Fibroblast of the conjunctiva (primary cell): ENCODE measurements at regions not wholly inside any gene's neighbourhood (a gene's known extent, or its start where the extent isn't known, plus 50 kb on each side); places are given as distances from the start of the nearest gene placed in this dataset.
"Not testable (repeated sequence)": the region's sequence is repeated elsewhere in the genome, so short reads cannot be mapped to it uniquely, and the experiment has no call there.

Experiments
- DNase-seq: peaks from one replicate; pipeline ENCODE4 v3.0.0-alpha.2; 2010; ENCODE audit warnings: low read depth

DNA sequence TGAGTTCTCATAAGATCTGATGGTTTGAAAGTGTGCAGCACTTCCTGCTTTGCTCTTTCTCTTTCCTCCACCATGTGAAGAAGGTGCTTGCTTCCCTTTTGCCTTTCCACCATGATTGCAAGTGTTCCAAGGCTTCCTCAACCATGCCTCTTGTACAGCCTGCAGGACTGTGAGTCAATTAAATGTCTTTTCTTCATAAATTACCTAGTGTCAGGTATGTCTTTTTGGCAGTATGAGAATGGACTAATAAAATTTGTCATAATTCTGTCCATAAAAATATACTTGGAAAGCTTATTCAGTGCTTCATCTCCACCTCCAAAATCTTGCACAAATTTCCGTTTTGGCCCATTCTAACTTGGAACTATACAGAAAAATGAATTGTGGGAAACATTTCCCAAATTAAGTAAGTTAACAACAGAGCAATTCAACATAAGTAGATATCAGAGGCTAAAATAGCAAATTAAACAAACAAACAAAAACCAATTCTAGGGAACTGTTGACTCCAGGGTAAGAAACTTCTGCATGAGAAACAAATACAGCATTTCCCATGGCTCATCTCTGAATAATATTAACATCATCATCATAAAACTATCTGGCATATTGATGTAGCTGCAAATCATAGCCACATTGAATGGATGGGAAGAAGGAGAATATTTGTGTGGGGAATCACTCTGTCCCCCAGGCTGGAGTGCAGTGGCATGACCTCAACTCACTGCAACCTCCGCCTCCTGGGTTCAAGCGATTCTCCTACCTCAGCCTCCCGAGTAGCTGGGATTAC lies 459.5 kb upstream of the FAR2 start:
- DNase-seq = no peak

DNA sequence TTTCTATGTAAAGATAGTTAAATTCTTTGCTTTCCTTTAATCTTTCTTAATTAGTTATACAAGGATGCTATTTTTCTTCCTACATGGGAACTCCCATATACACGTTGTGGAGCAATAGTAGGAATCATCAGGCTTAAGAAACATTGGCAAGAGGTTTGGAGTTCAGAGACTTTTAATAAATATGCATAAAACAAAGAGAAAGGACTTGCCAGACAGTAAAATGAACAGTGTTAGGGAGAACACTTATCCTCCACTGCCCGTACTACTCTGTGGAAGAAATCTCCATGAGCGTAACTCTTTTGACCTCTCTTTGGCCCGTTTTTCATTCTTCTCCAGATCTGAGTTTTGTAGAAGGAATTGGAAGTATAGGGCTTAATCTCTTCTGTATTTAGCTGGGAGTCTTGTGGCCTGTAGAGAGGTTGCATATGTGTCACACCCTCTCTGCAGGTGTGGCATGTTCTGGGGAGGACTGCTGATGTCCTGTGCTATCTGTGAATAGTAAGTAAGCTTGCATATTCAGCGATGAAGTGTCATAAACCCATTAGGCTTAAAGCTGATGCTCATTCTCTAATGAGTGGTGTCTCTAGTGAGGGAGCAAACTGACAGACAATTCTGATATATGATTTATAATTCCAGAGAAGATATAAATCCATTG lies 455.4 kb upstream of the FAR2 start:
- no peak for DNase-seq

DNA sequence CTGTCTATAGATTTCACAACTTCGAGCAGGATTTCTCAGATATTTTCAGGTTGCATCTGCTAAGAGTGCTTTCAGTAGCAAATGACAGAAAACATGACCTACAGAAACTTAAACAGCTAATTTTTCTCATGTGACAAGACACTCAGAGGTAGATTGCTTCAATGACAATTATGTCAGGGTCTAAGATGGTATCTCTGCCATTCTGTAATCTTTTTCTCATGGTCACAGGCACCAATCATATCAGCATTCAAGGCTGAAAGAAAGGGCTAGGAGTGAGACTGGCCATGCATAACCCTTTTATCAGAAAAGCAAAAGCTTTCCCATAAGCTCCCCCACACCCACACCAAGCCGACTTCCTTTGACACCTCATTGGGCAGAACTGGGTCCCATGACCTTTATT lies 450.5 kb upstream of the FAR2 start:
- no peak for DNase-seq

DNA sequence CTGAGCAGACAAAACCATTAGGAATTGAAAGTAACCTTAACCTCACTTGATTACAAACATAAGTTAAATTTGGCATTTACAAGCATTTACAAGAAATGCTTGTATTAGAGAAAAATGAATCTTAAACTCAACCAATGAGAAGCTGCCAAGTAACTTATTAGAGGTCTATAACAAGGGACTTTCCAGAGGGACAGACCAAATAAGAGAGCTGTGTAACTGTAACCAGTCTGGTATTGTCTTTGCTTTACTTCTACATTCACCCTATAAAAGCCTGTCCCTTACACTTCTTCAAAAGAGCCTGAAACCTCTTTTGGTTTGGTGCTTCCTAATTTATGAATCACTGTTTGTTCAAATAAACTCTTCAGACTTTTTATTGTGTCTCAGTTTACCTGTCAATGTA lies 450.0 kb upstream of the FAR2 start:
- DNase-seq = no peak

DNA sequence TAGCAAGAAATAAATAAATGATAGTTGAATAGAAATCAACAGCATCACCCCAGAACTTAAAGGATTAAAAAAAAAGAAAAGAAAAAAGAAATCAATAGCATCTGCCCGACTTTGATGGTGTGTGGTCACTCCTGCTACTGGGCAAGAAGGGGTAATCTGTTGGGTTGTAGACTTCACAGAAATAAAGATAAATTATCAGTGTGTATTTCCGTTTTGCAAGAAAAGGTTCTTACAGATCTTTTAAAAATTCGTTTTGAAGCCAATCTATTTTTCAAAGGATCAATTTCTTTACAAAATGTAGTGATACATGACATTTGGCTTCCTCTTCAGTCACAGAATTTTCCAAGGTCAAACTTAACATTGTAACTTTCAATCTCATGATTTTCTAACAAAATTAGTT lies 448.9 kb upstream of the FAR2 start:
- DNase-seq = no peak

DNA sequence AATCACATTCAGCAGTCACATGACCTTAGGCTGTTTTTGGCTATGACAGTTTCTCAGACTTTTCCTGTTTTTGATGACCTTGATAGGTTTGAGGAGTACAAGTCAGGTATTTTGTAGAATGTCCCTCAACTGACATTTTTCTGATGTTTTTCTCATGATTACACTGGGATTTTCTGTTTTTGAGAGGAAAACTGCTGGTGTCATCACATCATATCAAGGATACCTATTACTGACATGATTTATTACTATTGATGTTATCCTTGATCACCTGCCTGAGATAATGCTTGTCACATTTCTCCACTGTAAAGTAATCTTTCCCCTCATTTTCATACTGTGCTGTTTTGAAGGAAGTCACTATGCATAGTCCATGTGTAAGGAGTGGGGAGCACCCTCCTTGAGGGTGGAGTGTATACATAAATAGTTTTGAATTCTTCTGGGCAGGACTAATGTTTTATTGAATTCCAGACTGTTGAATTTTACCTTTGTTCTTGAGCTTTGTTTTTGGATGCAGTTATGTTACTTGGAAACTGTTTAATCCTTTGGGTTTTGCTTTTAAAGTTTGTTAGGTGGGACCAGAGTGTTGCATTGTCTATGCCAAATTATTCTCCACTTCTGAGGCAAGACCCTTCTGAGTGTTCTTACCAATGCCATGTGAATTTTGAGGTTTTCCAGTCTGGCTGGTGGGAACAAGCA lies 444.5 kb upstream of the FAR2 start:
- no peak for DNase-seq

DNA sequence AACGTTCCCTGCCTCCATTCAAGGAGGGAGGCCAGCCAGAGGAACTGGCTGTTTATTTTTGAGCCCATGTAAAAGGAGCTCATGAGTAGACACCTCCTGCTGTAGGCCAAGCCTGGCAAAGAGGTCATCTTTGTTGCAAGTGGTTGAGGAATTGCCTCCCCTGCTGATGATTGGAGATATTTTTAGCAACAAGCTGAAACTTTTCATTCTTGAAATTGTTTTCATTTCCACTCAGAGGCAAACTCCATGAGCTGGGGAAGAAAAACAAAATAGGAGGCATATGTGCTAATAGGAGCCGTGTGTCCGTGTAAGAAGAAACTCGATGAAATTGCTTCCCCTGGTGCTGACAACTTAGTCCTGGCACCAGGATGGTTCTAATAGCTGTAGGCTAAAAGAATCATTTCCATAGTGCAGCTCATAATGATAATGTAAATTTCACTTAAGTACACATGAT lies 440.1 kb upstream of the FAR2 start:
- peak; percentile 90 for DNase-seq

DNA sequence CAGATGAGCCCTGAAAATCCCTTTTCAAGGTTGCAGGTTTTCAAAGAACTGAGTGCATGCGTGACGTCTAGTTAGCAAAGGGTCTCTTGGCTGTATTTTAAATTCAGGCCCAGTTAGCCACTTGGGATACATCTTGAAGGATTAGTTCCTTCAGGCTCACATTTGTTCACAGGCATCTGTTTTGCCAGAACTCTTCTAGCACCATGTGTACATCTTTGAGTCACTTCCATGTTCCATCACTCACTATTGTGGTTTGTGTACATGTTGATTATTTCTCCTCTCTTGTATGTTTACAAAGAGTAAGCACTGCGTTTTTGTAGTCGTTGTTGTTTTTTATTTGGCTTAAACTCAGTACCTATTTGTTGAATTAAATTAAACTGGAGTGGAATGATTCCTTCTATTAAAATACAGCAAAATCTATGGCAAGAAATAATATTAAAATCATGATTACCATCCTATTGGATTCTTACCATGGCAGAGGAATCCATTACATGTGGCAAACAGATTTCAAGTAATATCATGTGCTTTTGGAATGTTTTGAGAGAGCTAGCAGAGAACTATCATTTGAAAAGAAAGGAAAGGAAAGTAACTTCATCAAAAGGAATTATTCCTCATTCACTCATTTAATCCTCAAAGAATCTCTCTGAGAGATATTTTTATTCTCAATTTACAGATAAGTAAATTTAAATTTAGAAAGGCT lies 438.9 kb upstream of the FAR2 start:
- no peak for DNase-seq

DNA sequence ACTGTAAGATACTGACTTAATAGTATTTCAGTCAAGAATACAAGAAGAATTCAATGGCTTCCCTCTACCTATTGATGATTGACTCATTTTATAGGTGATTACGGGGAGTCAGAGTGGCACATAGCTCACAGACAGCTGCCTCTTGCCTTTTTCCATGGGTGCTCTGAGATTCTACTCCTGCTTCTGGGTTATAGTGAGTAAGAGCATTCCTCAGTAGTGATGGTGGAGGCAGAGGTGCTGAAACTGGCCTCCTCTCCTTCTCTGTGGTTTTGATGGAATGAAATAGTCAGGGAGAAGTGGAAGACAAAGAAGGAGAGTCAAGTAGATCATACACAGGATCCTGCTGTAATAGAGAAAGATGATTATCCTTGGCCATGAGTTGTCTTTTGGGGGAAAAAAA lies 438.2 kb upstream of the FAR2 start:
- DNase-seq = peak; percentile 42

DNA sequence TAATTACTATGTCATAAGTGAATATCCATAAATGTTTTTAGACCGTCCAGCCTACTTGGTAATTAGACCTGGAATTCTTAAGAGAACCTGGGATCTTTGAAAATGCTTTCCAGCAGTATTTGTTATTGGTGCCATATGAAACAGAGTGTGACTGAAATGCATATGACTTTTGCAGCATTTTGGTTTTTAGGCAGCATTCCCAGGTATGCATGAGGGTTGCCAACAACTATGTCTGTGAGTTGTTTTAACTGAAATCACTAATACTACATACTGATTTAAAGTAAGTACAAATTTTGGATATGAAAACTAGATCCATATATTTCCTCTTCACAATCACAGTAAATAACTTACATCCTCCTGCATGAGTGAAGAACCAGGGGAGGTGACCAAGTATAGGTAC lies 437.7 kb upstream of the FAR2 start:
- no peak for DNase-seq

DNA sequence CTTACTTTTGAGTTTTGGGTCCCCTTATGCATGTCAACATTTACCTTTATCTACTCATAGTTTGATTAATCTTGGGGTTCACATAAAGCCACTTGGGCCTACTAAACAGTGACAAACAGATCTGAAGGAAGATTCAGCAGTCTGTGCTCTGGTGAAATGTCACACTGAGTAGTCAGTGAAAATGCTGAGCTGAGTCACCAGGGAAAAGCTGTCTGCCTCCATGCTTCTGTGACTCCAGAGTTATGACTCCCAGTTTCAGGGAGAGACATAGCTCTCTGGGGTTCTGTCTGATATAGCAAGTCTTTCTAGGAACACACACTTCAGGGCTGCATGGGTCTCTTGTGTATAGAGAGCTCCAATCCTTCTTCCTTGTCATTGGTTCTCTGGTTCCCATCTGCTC lies 406.3 kb upstream of the FAR2 start:
- DNase-seq = no peak

DNA sequence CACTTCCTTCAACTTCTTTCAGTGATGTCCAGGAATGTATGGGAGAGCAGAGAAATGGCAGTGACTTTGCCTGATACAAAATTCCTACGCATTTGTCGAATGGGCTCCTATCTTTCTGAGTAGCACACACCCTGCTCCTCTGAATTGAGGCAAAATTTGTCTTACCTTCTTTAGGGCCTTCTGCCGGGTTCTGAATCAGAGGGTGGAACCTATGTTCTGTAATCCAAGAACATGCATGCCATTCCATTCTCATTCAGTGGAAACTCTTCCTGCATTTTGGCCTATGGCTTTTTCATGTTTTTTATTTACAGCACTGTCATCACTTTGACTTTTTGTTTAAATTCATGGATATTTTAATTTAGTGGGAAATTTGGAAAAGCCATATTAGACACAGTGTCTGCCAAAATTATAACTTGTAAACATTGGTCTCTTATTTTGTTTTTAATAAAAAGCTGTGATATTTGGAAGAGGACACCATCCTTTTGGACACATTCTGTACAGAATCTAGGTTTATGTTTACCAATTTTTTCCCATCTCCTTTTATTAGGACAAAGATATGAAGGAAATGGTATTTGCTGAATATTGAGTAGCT lies 402.2 kb upstream of the FAR2 start:
- DNase-seq = no peak

DNA sequence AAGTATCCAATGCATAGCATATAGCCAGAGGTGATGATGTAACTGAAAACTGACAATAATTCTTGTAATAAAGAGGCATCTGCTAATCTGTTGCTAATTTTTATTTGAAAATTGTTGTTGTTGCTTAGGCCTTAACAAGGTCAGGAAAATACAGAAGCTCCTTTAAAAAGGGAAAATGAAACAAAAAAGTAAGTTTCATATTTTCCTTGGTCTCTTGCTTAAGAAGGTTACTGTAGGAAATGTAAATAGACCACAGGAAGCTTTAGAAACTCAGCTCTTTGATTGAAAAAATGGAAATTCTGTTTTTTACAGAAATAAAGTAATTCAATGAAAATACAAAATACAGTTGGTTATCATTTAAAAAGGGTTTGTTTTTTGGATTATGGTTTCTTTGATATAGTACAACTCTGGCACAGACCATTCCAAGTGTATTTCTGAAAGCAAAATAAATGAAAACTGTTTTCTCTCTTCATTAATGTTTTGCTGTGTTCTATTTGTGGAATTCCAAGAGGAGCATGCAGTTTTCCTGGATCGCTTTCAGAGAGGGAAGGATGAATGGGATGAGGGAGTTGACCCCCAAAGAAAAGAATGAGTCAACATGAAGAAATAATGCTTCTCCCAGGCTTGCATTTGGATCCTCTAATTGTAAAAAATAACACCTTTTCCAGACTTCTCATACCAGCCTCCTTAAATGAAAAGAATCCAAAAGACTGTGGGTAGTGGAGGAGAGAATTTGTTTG lies 398.0 kb upstream of the FAR2 start:
- no peak for DNase-seq

DNA sequence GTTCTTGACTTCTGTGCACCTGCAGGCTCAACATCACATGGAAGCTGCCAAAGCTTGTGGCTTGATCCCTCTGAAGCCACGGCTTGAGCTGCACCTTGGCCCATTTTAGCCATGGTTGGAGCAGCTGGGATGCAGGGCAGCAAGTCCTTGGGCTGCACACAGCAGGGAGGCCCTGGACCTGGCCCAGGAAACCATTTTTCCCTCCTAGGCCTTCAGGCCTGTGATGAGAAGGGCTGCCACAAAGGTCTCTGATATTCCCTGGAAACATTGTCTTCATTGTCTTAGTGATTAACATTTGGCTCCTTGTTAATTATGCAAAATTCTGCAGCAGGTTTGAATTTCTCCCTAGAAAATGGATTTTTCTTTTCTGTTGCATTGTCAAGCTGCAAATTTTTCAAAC lies 394.1 kb upstream of the FAR2 start:
- DNase-seq = no peak

DNA sequence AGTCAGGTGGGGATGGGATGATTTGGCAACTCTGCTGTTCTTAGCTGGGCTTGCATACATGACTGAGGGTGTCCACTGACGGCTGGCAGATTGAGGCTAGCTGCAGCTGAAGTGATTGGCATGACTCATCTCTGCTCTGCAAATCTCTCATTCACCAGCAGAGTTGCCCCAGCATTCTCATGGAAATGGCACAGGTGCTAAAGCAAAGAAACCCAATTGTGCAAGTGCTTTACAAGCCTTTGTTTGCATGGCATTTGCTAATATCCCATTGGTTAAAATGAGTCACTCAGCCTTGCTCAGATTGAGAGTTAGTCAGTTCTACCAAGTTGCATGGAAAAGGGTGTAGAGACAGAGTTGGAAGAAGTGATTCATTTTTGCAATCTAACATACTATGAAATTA lies 389.7 kb upstream of the FAR2 start:
- DNase-seq = no peak

DNA sequence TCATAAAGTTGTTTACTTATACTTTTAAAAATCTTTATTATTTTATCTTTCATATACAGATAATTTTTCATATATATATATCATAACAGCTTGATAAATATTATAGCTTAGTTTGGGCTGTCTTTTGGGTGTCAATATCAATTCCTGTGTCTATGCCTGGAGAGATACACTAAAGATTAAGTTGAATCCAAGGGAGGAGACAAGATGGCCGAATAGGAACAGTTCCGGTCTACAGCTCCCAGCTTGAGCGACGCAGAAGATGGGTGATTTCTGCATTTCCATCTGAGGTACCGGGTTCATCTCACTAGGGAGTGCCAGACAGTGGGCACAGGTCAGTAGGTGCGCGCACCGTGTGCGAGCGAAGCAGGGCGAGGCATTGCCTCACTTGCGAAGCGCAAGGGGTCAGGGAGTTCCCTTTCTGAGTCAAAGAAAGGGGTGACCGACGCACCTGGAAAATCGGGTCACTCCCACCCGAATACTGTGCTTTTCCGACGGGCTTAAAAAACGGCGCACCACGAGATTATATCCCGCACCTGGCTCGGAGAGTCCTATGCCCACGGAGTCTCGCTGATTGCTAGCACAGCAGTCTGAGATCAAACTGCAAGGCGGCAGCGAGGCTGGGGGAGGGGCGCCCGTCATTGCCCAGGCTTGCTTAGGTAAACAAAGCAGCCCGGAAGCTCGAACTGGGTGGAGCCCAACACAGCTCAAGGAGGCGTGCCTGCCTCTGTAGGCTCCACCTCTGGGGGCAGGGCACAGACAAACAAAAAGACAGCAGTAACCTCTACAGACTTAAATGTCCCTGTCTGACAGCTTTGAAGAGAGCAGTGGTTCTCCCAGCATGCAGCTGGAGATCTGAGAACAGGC lies 388.8 kb upstream of the FAR2 start:
- not testable (repeated sequence) for DNase-seq

DNA sequence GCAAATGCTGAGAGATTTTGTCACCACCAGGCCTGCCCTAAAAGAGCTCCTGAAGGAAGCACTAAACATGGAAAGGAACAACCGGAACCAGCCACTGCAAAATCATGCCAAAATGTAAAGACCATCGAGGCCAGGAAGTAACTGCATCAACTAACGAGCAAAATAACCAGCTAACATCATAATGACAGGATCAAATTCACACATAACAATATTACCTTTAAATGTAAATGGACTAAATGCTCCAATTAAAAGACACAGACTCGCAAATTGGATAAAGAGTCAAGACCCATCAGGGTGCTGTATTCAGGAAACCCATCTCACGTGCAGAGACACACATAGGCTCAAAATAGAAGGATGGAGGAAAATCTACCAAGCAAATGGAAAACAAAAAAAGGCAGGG lies 387.2 kb upstream of the FAR2 start:
- not testable (repeated sequence) for DNase-seq

DNA sequence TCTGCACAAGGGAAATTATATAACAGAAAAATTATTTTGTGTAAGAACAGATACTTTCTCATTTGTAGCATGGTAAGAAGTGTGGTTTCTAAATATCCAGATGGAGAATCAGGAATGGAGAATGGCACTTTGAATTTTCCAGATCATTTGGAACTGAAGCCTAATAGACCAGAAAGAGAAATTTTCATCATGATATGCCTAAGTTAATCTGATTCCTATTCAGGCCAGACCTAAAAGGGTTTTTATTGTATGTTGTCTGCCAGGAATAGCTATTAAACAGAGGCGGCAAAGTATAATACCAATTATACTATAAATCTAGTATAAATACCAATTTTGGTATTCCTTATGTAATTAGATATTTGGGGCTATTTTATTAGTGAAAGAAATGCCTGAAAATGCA lies 382.7 kb upstream of the FAR2 start:
- DNase-seq = no peak

DNA sequence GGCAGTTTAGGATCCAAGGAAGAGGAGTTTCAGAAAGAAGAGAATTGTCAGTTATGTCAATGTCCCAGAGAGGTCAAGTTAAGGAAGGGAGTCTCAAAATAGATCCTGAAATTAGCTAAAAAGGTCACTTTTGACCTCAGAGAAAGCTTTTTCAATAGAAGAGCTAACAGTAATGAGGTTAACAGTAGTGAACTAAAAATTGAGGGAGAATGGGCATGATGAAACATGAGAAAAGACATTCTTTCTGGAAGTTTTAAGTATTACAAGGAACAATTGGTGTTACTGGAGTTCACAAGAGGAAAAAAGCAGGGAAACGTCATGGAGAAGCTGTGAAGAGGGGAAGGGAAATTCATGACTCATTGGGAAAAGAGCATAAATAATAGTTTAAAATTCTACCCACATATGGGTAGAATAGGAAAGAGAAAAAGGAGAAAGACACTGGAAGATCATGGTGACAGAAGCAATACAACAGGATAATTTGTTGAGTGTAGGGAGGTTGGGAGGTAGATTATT lies 381.2 kb upstream of the FAR2 start:
- no peak for DNase-seq

DNA sequence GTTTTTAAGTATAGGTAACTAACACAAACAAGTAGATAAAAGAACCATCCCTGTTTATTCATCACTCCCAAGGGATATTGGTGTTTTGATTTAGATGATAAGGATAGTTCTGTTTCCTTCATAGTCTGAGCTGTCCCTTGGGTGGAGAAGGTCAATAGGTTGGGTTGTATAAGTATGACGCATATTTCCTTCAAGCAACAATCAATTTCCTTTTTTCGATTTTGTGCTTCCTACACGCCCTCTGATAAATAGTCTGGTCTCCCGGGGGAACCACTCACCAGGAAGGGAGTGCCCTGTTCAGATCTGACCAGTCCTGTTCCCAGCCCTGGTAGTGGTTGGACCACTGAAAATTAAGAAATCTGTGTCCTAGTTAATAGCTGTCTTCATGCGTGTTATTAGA lies 378.8 kb upstream of the FAR2 start:
- DNase-seq = no peak
